ENCODE measurements at regions not wholly inside any gene's neighbourhood (a gene's known extent, or its start where the extent isn't known, plus 50 kb on each side); places are given as distances from the start of the nearest gene placed in this dataset.

DNA sequence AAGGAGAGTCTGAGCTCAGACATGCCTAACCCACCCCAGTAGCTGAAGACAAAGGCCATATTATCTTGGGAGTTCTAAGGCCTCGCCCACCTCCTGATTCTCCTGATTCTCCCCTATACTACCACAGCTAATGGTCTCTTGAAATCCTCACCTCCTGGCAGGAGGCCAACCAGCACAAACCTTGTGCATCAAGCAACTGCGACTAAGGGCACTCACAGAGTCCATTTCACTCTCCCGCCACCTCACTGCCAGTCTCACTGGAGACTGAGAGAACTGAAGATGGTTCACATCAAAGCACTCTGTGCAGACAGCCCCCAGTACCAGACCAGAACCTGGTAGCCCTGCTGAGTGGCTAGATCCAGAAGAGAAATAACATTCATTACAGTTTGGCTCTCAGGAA, 102.1 kb upstream of the KLF8 start:
- no peak for TF ChIP-seq EZH2 (IDR thresholded peaks at IDR 0.05; ENCODE audit: borderline replicate concordance, insufficient read depth, low read depth, low read length, poor library complexity, severe bottlenecking)
- TF ChIP-seq, protein P1, sequence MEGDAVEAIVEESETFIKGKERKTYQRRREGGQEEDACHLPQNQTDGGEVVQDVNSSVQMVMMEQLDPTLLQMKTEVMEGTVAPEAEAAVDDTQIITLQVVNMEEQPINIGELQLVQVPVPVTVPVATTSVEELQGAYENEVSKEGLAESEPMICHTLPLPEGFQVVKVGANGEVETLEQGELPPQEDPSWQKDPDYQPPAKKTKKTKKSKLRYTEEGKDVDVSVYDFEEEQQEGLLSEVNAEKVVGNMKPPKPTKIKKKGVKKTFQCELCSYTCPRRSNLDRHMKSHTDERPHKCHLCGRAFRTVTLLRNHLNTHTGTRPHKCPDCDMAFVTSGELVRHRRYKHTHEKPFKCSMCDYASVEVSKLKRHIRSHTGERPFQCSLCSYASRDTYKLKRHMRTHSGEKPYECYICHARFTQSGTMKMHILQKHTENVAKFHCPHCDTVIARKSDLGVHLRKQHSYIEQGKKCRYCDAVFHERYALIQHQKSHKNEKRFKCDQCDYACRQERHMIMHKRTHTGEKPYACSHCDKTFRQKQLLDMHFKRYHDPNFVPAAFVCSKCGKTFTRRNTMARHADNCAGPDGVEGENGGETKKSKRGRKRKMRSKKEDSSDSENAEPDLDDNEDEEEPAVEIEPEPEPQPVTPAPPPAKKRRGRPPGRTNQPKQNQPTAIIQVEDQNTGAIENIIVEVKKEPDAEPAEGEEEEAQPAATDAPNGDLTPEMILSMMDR (IDR thresholded peaks at IDR 0.05) = no peak
